DND-41 (cell line): ENCODE measurements at regions not wholly inside any gene's neighbourhood (a gene's known extent, or its start where the extent isn't known, plus 50 kb on each side); places are given as distances from the start of the nearest gene placed in this dataset.

ENCODE experiments used
- CTCF ChIP-seq: IDR thresholded peaks from 2 replicates; pipeline ENCODE4 v1.5.1; 2012; ENCODE audit warnings: borderline replicate concordance, low read length, moderate library complexity, mild to moderate bottlenecking; ENCODE audit not compliant: poor library complexity, severe bottlenecking; ENCODE audit errors: extremely low read depth
- EZH2 ChIP-seq: IDR thresholded peaks from 3 replicates; pipeline ENCODE4 v1.6.1; 2012; ENCODE audit warnings: borderline replicate concordance, low read depth, mild to moderate bottlenecking, moderate library complexity, low read length, inconsistent platforms; ENCODE audit not compliant: severe bottlenecking

GRCh38 chr6:9983168-9983567 is 431.7 kb downstream of the TFAP2A start:
- TF ChIP-seq CTCF = no peak
- TF ChIP-seq EZH2 = no peak
